Tibial nerve (tissue), 3 donors: ENCODE measurements at regions not wholly inside any gene's neighbourhood (a gene's known extent, or its start where the extent isn't known, plus 50 kb on each side); places are given as distances from the start of the nearest gene placed in this dataset.

Experiments used
- POLR2A ChIP-seq, 2 donors: fragments of 450-650 bp; IDR thresholded peaks; one replicate each; pipeline ENCODE4 v1.6.1; 2017; ENCODE audit warnings: antibody characterized with exemption in 2 of 2, mild to moderate bottlenecking in 2 of 2, moderate library complexity in 2 of 2
- TF ChIP-seq, protein P1 (sequence below), 5 experiments: fragments of 200-600 bp in 3 of 5; fragments of 450-650 bp in 2 of 5; sonication (generic) in 3 of 5; IDR thresholded peaks; one replicate each; pipeline ENCODE4 v1.5.1; 2016 to 2019; ENCODE audit warnings: antibody characterized with exemption in 5 of 5, mild to moderate bottlenecking in 3 of 5, moderate library complexity in 2 of 5

DNA sequence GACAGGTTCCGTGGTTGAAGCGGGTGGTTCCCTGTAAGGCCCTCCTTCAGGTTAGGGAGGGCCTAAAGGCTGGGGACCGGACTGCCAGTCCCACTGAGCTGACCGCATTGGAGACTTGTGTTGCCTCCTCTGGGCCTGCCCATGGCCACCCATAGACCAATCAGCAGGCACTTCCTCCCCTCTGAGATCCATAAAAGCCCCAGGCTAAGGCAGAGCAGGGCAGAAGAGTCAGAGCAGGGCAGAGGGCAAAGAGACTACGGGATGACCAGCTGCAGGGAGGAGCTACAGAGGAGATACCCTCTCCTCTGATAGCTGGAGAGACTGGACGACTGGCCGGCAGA, 537.4 kb downstream of the TENT5A start:
- TF ChIP-seq, protein P1, sequence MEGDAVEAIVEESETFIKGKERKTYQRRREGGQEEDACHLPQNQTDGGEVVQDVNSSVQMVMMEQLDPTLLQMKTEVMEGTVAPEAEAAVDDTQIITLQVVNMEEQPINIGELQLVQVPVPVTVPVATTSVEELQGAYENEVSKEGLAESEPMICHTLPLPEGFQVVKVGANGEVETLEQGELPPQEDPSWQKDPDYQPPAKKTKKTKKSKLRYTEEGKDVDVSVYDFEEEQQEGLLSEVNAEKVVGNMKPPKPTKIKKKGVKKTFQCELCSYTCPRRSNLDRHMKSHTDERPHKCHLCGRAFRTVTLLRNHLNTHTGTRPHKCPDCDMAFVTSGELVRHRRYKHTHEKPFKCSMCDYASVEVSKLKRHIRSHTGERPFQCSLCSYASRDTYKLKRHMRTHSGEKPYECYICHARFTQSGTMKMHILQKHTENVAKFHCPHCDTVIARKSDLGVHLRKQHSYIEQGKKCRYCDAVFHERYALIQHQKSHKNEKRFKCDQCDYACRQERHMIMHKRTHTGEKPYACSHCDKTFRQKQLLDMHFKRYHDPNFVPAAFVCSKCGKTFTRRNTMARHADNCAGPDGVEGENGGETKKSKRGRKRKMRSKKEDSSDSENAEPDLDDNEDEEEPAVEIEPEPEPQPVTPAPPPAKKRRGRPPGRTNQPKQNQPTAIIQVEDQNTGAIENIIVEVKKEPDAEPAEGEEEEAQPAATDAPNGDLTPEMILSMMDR (IDR thresholded peaks at IDR 0.05), result no peak
- TF ChIP-seq POLR2A (IDR thresholded peaks at IDR 0.05), result no peak
